AG04450 (cell line): ENCODE measurements at regions not wholly inside any gene's neighbourhood (a gene's known extent, or its start where the extent isn't known, plus 50 kb on each side); places are given as distances from the start of the nearest gene placed in this dataset.

ENCODE experiments used
- CTCF ChIA-PET: fragments of 300-600, 350-600 bp; formaldehyde crosslinking; extraction: SDS; loops from one replicate; lab custom pipeline; 2022; ENCODE audit warnings: antibody characterized with exemption, inconsistent platforms; lab: Charles Lee
- POLR2A ChIA-PET: fragments of 350-600 bp; formaldehyde crosslinking; extraction: SDS; loops from one replicate; lab custom pipeline; 2021; ENCODE audit warnings: antibody characterized with exemption, inconsistent platforms; lab: Yijun Ruan, JAX
- DNase-seq: peaks from one replicate; pipeline ENCODE4 v3.0.0-alpha.2; 2011; ENCODE audit warnings: low read depth, low spot score
- H3K27ac ChIP-seq: one replicate; pipeline ENCODE4 v1.5.1; 2012; ENCODE audit warnings: low read depth, low read length, control low read depth
- H3K27me3 ChIP-seq: one replicate; pipeline ENCODE4 v1.6.0; 2012; ENCODE audit warnings: low read length; ENCODE audit not compliant: control insufficient read depth, insufficient read depth
- H3K4me3 ChIP-seq: 2 replicates; pipeline ENCODE4 v1.5.1; 2011; ENCODE audit warnings: mild to moderate bottlenecking, low read depth, low read length, control low read depth
- H3K9me3 ChIP-seq: 2 replicates; pipeline ENCODE4 v1.5.1; 2012; ENCODE audit warnings: low read length; ENCODE audit not compliant: control insufficient read depth, insufficient read depth
- CTCF ChIP-seq: IDR thresholded peaks from 2 replicates; pipeline ENCODE4 v1.5.1; 2011; ENCODE audit warnings: low read depth, low read length, control low read depth, inconsistent platforms

DNA sequence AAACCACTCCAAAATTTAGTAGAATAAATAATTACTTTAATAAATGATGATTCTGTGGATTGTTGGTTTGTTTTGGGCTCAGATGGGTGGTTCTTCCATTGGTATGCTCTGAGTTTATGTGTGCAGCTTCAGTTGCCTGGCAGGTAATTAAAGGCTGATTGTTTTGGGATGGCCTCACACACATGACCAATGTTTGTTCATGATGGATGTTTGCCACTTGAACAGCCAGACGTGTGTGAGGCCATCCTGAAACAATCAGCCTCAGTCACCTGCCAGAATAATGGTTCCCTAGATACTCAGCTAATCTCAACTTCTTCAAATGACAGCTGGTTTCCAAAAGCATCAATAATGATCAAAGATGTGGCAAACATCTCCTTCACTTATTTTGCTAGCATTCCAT lies 352.5 kb upstream of the GULP1 start:
- Histone ChIP-seq H3K4me3 (no peak overlapping the region), H3K27me3 (no peaks in the 10 kb centered on the region), H3K27ac (no peak overlapping the region), H3K9me3 (peaks cover 3% of the 10 kb centered on the region; the same call in 1 of the 2 replicates)
- POLR2A ChIA-PET = no interaction called here
- CTCF ChIA-PET = no interaction called here
- no peak for TF ChIP-seq CTCF
- no peak for DNase-seq

DNA sequence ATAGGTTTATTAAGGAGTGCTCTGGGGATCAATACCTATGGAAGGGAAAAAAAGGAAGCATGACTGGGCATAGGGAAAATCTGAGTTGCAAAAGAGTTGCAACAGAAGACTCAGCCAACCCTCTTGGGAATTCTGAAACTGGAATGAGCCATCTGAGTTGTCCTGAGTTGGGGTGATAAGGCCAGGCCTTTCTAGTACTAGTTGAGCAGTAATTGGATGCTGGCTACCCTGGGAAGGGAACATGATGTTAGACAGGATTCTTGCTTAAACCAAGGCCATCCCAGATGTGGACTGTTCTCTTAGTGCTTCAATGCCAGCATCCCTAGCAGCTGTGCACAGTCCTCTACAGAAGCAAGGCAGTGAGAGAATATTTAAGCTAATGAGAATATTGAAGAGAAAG lies 348.8 kb upstream of the GULP1 start:
- no peak for TF ChIP-seq CTCF
- Histone ChIP-seq H3K27me3 (no peaks in the 10 kb centered on the region), H3K9me3 (no peaks in the 10 kb centered on the region), H3K4me3 (no peak overlapping the region), H3K27ac (no peak overlapping the region)
- POLR2A ChIA-PET = no interaction called here
- CTCF ChIA-PET = no interaction called here
- no peak for DNase-seq

DNA sequence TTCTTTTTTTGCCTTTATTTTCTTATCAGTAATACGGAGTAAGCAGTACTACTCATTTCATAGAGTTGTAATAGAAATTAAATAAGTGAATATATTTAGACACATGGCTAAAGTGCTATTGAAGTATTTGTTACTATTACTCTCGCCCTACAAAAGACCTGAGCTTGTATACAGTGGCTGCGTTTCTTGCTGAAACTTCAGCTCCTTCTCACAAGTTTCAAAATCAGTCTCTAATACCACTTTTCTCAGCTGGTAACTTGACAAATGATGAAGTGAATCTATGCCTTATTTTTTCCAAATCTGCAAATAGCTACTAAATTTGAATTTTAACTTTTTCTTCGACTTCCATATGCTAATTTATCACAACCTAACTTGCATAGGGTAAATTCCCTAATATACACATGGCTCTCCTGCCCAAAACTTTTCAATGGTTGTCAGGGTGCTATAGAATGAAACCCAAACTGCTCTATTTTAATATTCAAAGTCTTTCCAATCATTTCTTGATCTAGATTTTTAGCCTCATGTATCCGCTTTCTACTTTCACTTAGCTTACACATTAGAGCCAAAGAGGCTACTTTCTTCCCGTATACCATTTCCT lies 347.8 kb upstream of the GULP1 start:
- CTCF ChIA-PET = interaction anchor here (1.0 kb wide), 1 partner anchor 444 kb away, joined by 5 read pairs; no protein-coding TSS in a partner anchor
- POLR2A ChIA-PET = no interaction called here

GRCh38 chr2:187949859-187950258 lies 341.8 kb upstream of the GULP1 start:
- Histone ChIP-seq H3K9me3 (peaks cover 8% of the 10 kb centered on the region; the same call in 1 of the 2 replicates), H3K27me3 (no peaks in the 10 kb centered on the region), H3K27ac (no peak overlapping the region), H3K4me3 (no peak overlapping the region)
- DNase-seq = no peak
- POLR2A ChIA-PET = no interaction called here
- CTCF ChIA-PET = no interaction called here
- TF ChIP-seq CTCF = no peak

More for the DNA sequence above, 347.8 kb upstream of the GULP1 start:
- Histone ChIP-seq H3K4me3 (no peak overlapping the region), H3K27ac (no peak overlapping the region), H3K9me3 (no peaks in the 10 kb centered on the region), H3K27me3 (no peaks in the 10 kb centered on the region)
- no peak for DNase-seq
- no peak for TF ChIP-seq CTCF

GRCh38 chr2:187951470-187952218 lies 340.0 kb upstream of the GULP1 start:
- H3K27ac ChIP-seq = no peak overlapping the region
- H3K4me3 ChIP-seq = no peak overlapping the region
- peaks cover 8% of the 10 kb centered on the region; the same call in 1 of the 2 replicates for H3K9me3 ChIP-seq
- POLR2A ChIA-PET = no interaction called here
- CTCF ChIA-PET = no interaction called here
- no peak for TF ChIP-seq CTCF
- no peak for DNase-seq
- no peaks in the 10 kb centered on the region for H3K27me3 ChIP-seq
